ENCODE measurements at regions not wholly inside any gene's neighbourhood (a gene's known extent, or its start where the extent isn't known, plus 50 kb on each side); places are given as distances from the start of the nearest gene placed in this dataset.
"Not testable (repeated sequence)": the region's sequence is repeated elsewhere in the genome, so short reads cannot be mapped to it uniquely, and the experiment has no call there.

DNA sequence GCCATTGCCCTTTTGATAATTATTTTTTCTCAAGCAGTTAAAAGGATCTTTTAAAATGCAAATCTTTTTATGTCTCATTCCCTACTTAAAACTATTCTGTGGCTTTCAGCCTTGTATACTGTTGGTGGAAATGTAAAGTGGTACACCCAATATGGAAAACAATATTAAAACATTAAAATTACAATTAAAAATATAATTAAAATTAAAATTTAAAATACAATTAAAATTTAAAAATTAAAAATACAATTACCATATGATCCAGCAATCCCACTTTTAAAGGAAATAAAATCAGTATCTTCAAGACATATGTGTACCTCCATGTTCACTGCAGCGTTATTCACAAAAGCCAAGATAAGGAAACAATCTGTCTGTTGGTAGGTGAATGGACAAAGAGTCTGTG is 340.8 kb upstream of the TOM1L1 start:
- Mint-ChIP-seq H3K27me3 (ENCODE audit: low read depth) (no peaks in the 10 kb centered on the region), H3K27ac (no peak overlapping the region), H3K36me3 (ENCODE audit: low read depth) (no peaks in the 10 kb centered on the region), H3K9me3 (peaks cover 2% of the 10 kb centered on the region), H3K4me1 (no peaks in the 10 kb centered on the region), H3K4me3 (no peak overlapping the region)
- TF ChIP-seq, protein P1, sequence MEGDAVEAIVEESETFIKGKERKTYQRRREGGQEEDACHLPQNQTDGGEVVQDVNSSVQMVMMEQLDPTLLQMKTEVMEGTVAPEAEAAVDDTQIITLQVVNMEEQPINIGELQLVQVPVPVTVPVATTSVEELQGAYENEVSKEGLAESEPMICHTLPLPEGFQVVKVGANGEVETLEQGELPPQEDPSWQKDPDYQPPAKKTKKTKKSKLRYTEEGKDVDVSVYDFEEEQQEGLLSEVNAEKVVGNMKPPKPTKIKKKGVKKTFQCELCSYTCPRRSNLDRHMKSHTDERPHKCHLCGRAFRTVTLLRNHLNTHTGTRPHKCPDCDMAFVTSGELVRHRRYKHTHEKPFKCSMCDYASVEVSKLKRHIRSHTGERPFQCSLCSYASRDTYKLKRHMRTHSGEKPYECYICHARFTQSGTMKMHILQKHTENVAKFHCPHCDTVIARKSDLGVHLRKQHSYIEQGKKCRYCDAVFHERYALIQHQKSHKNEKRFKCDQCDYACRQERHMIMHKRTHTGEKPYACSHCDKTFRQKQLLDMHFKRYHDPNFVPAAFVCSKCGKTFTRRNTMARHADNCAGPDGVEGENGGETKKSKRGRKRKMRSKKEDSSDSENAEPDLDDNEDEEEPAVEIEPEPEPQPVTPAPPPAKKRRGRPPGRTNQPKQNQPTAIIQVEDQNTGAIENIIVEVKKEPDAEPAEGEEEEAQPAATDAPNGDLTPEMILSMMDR (IDR thresholded peaks at IDR 0.05; ENCODE audit: unreplicated experiment in 3 of 3), result no peak

GRCh38 chr17:54608634-54609155 is 292.0 kb upstream of the TOM1L1 start:
- peaks cover 14% of the 10 kb centered on the region for H3K9me3 Mint-ChIP-seq
- H3K4me3 Mint-ChIP-seq, result no peak overlapping the region
- H3K4me1 Mint-ChIP-seq, result no peaks in the 10 kb centered on the region

GRCh38 chr17:54620399-54620978 is 280.2 kb upstream of the TOM1L1 start:
- Mint-ChIP-seq H3K4me3 (no peak overlapping the region), H3K27ac (no peak overlapping the region), H3K36me3 (ENCODE audit: low read depth) (no peaks in the 10 kb centered on the region), H3K27me3 (ENCODE audit: low read depth) (no peaks in the 10 kb centered on the region), H3K4me1 (no peaks in the 10 kb centered on the region), H3K9me3 (peaks cover 5% of the 10 kb centered on the region)
- TF ChIP-seq, protein P1 (IDR thresholded peaks at IDR 0.05; ENCODE audit: unreplicated experiment in 3 of 3), result no peak

More at GRCh38 chr17:54608634-54609155, 292.0 kb upstream of the TOM1L1 start:
- TF ChIP-seq, protein P1 (IDR thresholded peaks at IDR 0.05; ENCODE audit: unreplicated experiment in 3 of 3), result no peak
- H3K27ac Mint-ChIP-seq, result no peak overlapping the region
- H3K27me3 Mint-ChIP-seq (ENCODE audit: low read depth), result no peaks in the 10 kb centered on the region
- no peaks in the 10 kb centered on the region for H3K36me3 Mint-ChIP-seq (ENCODE audit: low read depth)

DNA sequence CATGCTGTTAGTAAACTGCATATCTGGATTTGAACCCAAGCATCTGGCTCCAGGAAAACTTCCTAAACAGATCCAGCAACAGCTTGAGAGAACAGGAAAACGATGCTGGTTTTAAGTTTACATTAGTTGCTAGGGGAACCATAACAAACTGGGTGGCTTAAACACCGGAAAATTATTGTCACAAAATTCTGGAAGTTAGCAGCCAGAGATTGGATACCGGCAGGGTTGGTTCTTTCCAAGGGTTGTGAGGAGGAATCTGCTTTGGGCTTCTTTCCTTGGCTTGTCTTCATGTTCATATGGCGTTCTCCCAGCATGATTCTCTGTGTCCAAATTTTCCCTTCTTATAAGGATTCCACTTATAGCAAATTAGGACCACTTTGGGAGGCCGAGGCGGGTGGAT is 276.9 kb upstream of the TOM1L1 start:
- Mint-ChIP-seq H3K27ac (no peak overlapping the region), H3K27me3 (ENCODE audit: low read depth) (no peaks in the 10 kb centered on the region), H3K9me3 (no peaks in the 10 kb centered on the region), H3K4me3 (no peak overlapping the region), H3K36me3 (ENCODE audit: low read depth) (no peaks in the 10 kb centered on the region), H3K4me1 (no peaks in the 10 kb centered on the region)
- TF ChIP-seq, protein P1 (IDR thresholded peaks at IDR 0.05; ENCODE audit: unreplicated experiment in 3 of 3), result no peak

GRCh38 chr17:54626146-54626703 is 274.4 kb upstream of the TOM1L1 start:
- H3K9me3 Mint-ChIP-seq, result no peaks in the 10 kb centered on the region
- no peak overlapping the region for H3K4me3 Mint-ChIP-seq
- H3K36me3 Mint-ChIP-seq (ENCODE audit: low read depth), result no peaks in the 10 kb centered on the region
- H3K27ac Mint-ChIP-seq, result no peak overlapping the region
- H3K27me3 Mint-ChIP-seq (ENCODE audit: low read depth), result no peaks in the 10 kb centered on the region
- TF ChIP-seq, protein P1 (IDR thresholded peaks at IDR 0.05; ENCODE audit: unreplicated experiment in 3 of 3), result no peak
- no peaks in the 10 kb centered on the region for H3K4me1 Mint-ChIP-seq

DNA sequence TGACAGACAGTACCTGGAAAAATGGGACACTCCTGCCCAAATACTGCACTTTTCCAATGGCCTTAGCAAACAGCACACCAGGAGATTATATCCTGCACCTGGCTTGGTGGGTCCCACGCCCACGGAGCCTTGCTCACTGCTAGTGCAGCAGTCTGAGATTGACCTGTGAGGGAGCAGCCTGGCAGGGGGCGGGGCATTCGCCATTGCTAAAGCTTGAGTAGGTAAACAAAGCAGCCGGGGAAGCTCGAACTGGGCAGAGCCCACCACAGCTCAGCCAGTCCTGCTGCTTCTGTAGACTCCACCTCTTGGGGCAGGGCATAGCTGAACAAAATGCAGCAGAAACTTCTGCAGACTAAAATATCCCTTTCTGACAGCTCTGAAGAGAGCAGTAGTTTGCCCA is 261.2 kb upstream of the TOM1L1 start:
- H3K4me1 Mint-ChIP-seq; H3K27me3 Mint-ChIP-seq (ENCODE audit: low read depth); H3K36me3 Mint-ChIP-seq (ENCODE audit: low read depth): not testable (repeated sequence)

More for the DNA sequence above, 261.2 kb upstream of the TOM1L1 start:
- H3K9me3 Mint-ChIP-seq, result peaks cover 13% of the 10 kb centered on the region
- not testable (repeated sequence) for H3K27ac Mint-ChIP-seq, H3K4me3 Mint-ChIP-seq
